IPS DF 6.9 (cell line): ENCODE measurements at regions not wholly inside any gene's neighbourhood (a gene's known extent, or its start where the extent isn't known, plus 50 kb on each side); places are given as distances from the start of the nearest gene placed in this dataset.

Experiments
- DNase-seq: peaks from one replicate; pipeline ENCODE4 v3.0.0-alpha.2; 2013; ENCODE audit warnings: low read depth, low spot score
- H3K27ac ChIP-seq: one replicate; pipeline ENCODE4 v1.5.1; 2013; ENCODE audit warnings: low read length, control low read depth
- H3K27me3 ChIP-seq: 2 replicates; pipeline ENCODE4 v1.6.1; 2013; ENCODE audit warnings: mild to moderate bottlenecking, low read length; ENCODE audit not compliant: control insufficient read depth, insufficient read depth
- H3K36me3 ChIP-seq: 2 replicates; pipeline ENCODE4 v1.6.1; 2013; ENCODE audit warnings: low read length; ENCODE audit not compliant: control insufficient read depth, insufficient read depth
- H3K4me1 ChIP-seq: 2 replicates; pipeline ENCODE4 v1.6.1; 2013; ENCODE audit warnings: low read length; ENCODE audit not compliant: control insufficient read depth, insufficient read depth
- H3K4me3 ChIP-seq: 2 replicates; pipeline ENCODE4 v1.5.1; 2013; ENCODE audit warnings: mild to moderate bottlenecking, low read length
- H3K9me3 ChIP-seq: 2 replicates; pipeline ENCODE4 v1.6.1; 2013; ENCODE audit warnings: low read length, inconsistent platforms; ENCODE audit not compliant: control insufficient read depth, insufficient read depth
- WGBS: extraction: QIAGEN DNeasy Blood & Tissue Kit; methylation state at CpG from one replicate; pipeline ENCODE4 v1.1.7; 2013; ENCODE audit warnings: mixed read lengths, missing lambda C conversion rate; ENCODE audit not compliant: insufficient read length, insufficient coverage; 5-methylcytosine and 5-hydroxymethylcytosine counted together

DNA sequence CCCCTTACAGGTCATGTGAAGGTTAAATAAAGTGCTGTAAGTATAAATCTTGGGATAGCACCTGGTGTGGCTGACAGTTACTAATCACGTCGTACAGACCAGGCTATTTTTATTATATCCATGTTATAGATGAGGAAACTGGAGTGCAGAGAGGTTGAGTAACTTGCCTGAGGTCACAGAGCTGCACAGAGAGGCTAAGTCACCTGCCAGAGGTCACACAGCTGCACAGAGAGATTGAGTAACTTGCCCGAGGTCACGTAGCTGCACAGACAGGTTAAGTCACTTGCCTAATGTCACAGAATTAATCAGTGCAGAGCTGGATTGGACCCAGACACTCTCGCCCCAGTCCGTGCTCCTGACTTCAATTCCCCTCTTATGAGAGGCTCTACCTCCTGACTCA lies 171.5 kb downstream of the NUP210 start:
- Histone ChIP-seq H3K4me1 (no peaks in the 10 kb centered on the region), H3K9me3 (no peaks in the 10 kb centered on the region), H3K27me3 (no peaks in the 10 kb centered on the region), H3K4me3 (no peak overlapping the region), H3K27ac (no peak overlapping the region), H3K36me3 (no peaks in the 10 kb centered on the region)
- DNase-seq, result no peak
- no CpG with 5 or more reads among the region's 6 CpGs for WGBS

DNA sequence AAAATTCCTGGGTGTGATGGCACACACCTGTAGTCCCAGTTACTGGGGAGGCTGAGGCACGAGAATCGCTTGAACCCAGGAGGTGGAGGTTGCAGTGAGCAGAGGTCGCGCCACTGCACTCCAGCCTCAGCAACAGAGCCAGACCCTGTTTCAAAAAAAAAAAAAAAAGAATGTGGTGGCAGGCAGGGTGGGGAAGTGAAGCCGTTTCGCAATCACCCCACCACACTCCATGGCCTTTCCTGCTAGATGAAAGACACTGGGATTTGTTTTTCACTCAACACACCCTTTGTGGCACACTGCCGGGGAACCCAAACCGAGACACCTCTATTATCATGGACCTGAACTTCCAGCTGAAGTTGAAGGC lies 172.4 kb upstream of the IQSEC1 start:
- H3K36me3 ChIP-seq, result no peaks in the 10 kb centered on the region
- no peaks in the 10 kb centered on the region for H3K9me3 ChIP-seq
- H3K4me3 ChIP-seq, result no peak overlapping the region
- no peak overlapping the region for H3K27ac ChIP-seq
- no CpG with 5 or more reads among the region's 8 CpGs for WGBS
- H3K4me1 ChIP-seq, result no peaks in the 10 kb centered on the region
- H3K27me3 ChIP-seq, result no peaks in the 10 kb centered on the region
- DNase-seq, result no peak

DNA sequence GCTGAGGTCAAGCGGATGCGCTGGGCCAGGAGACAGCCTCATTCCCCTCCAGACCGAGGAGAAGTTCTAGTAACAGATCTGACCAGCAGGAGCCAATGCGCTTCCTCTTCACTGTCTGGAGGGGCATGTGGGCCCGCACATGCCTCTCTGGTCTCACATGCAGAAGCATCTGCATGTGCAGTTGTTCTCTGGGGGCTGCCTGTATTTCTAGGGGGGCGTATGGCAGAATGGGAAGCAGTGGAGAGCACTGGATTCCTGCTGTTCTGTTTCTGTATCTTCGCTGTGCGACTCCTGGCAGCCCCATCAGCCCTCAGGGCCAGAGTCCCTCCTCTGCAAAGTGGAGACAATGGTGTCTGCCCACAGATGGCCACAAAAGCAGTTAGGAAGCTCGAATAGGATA lies 170.4 kb upstream of the IQSEC1 start:
- WGBS, result no CpG with 5 or more reads among the region's 9 CpGs
- no peak overlapping the region for H3K27ac ChIP-seq
- DNase-seq, result no peak
- H3K36me3 ChIP-seq, result no peaks in the 10 kb centered on the region
- H3K4me1 ChIP-seq, result no peaks in the 10 kb centered on the region
- H3K4me3 ChIP-seq, result no peak overlapping the region
- H3K9me3 ChIP-seq, result no peaks in the 10 kb centered on the region
- H3K27me3 ChIP-seq, result no peaks in the 10 kb centered on the region

DNA sequence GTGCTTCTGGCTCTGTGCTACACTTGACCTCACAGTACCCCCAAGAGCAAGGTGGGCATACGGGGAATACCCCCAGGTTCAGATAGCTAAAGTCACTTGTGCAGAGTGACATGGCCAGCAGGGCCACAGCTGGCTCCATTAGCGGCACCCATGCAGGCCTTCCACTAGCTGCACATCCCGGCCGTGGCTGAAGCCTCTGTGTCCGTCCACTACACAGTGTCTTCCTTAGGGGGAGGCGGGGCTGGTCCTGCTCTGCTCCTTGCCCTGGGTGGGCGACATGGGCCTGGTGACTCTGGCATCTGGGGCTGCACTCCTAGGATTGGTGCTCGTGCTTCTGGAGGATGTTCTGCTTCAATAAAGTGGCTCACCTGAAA lies 169.1 kb upstream of the IQSEC1 start:
- WGBS, result no CpG with 5 or more reads among the region's 8 CpGs
- Histone ChIP-seq H3K36me3 (no peaks in the 10 kb centered on the region), H3K27me3 (no peaks in the 10 kb centered on the region), H3K27ac (no peak overlapping the region), H3K4me3 (no peak overlapping the region), H3K9me3 (no peaks in the 10 kb centered on the region), H3K4me1 (no peaks in the 10 kb centered on the region)
- DNase-seq, result no peak

DNA sequence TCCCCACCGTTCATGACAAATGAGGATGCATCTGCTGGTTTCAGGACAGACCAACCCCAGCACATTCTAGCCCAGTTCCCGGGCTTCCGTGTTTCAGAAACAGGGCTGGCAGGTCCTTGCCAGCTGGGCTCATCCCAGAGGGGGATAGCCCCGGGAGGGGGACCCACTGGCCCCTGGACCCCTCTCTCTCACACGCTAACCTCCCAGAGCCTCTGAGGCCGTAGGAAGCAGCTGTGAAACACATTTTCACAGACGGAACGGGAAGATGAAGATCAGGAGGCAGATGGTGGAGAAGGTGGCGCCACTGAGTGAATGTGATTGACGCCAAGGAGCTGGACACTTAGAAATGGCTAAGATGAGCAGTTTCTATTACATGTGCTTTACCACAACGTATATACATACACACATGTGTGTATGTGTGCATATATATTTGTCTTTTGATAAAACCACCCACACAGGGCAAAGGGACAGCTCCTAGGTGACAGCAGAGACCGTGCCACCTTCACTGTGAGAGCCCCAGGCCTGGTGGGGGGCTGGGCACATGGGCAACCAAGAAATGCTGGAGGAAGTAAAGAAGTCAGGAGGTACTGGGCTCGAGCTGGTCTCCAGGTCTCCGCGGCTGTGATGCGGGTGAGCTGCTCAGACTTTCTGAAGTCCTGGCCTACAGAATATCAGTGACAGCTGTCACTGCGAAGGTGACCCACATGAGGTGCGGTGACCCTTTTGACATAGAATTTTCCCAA lies 168.6 kb upstream of the IQSEC1 start:
- DNase-seq, result no peak
- H3K36me3 ChIP-seq, result no peaks in the 10 kb centered on the region
- H3K27me3 ChIP-seq, result no peaks in the 10 kb centered on the region
- H3K4me1 ChIP-seq, result no peaks in the 10 kb centered on the region
- no peak overlapping the region for H3K27ac ChIP-seq
- no CpG with 5 or more reads among the region's 18 CpGs for WGBS
- H3K4me3 ChIP-seq, result no peak overlapping the region
- no peaks in the 10 kb centered on the region for H3K9me3 ChIP-seq

DNA sequence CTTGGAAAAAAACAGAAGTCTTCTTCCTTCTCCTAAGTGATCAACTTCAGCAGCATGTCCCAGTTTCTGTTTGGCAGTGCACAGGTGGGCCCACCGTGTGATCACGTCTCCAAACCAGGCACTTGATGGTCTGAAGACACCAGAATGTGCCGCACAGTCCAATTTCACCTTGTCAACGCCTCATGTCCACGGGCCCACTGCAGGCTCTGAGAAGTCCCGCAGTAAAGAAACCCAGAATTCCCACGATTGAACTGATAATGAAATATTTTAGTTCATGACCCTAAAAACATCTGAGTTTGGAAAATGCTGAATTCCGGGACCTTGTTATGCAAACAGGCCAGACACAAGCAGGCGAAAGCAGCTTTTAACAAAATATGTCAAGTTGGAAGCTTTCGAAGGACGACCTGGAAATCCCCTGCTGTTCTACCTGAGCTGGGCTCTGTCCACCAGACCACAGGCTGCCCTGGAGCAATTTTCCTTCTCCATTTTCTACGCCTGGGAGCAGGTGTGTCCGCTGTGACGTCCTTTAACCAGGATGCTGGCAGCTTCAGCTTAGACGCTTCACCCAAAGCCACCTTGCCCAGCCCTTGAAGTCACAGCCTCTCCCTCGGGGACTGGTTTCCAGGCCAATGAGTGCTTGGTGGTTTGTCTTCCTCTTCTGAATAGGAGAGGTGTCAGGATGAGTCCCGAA lies 167.8 kb upstream of the IQSEC1 start:
- H3K4me1 ChIP-seq, result no peaks in the 10 kb centered on the region
- H3K27ac ChIP-seq, result no peak overlapping the region
- no peak overlapping the region for H3K4me3 ChIP-seq
- no peaks in the 10 kb centered on the region for H3K27me3 ChIP-seq
- DNase-seq, result no peak
- no peaks in the 10 kb centered on the region for H3K36me3 ChIP-seq
- no CpG with 5 or more reads among the region's 17 CpGs for WGBS
- no peaks in the 10 kb centered on the region for H3K9me3 ChIP-seq

DNA sequence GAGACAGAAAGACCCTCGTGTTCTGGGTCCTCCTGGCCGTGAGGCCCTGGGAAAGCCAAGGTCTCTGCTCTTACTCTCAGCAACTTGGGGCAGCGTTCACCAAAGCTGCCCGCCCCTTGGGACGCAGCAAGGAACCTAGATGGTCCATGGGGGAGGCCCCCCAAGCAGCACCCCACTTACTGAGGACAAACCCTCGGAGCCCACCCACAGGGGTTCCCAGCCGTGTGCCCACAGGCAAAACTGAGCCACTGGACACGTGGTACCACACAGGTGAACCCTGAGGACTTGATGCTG lies 166.2 kb upstream of the IQSEC1 start:
- no peak for DNase-seq
- H3K4me1 ChIP-seq, result no peaks in the 10 kb centered on the region
- no CpG with 5 or more reads among the region's 8 CpGs for WGBS
- H3K9me3 ChIP-seq, result no peaks in the 10 kb centered on the region
- H3K4me3 ChIP-seq, result no peak overlapping the region
- H3K27ac ChIP-seq, result no peak overlapping the region
- no peaks in the 10 kb centered on the region for H3K36me3 ChIP-seq
- no peaks in the 10 kb centered on the region for H3K27me3 ChIP-seq

DNA sequence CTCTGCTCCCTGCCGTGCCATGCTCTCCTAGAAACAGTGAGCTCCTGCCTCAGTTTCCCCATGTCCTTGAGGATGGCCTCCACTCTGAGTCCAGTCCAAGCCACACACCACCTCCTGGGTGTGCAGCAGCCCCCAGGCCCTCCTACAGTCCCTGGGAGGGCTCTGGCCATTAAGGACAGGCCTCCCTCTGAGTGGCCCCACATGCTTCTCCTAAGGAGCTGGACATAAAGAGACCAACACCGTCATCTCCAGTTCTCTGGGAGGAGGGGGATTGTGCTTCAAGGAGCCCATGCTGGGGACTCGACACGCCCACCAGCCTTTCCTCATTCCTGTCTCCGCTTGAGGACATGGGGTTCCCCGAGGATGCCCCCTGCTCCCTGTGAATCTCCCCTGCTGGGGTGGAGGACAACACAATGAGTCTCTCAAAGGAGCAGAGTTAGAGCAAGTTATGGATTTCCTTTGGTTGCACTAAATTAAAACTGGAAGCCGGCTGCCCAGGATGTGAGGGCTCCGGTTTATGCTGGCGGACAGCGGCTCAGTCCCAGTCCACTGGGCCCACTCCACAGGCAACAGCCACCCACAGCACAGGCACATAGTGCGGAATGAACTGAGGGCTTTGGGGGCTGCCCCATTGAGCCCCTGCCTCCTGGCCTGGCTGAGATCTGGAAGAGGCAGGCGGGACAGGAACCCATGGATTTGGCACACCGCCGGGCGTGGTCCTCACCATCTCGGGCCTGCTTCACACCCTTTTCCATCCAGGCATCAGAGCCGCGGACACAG lies 165.6 kb upstream of the IQSEC1 start:
- no peak for DNase-seq
- no peaks in the 10 kb centered on the region for H3K27me3 ChIP-seq
- no peaks in the 10 kb centered on the region for H3K36me3 ChIP-seq
- H3K27ac ChIP-seq, result no peak overlapping the region
- no peaks in the 10 kb centered on the region for H3K9me3 ChIP-seq
- WGBS, result no CpG with 5 or more reads among the region's 18 CpGs
- H3K4me3 ChIP-seq, result no peak overlapping the region
- H3K4me1 ChIP-seq, result no peaks in the 10 kb centered on the region

DNA sequence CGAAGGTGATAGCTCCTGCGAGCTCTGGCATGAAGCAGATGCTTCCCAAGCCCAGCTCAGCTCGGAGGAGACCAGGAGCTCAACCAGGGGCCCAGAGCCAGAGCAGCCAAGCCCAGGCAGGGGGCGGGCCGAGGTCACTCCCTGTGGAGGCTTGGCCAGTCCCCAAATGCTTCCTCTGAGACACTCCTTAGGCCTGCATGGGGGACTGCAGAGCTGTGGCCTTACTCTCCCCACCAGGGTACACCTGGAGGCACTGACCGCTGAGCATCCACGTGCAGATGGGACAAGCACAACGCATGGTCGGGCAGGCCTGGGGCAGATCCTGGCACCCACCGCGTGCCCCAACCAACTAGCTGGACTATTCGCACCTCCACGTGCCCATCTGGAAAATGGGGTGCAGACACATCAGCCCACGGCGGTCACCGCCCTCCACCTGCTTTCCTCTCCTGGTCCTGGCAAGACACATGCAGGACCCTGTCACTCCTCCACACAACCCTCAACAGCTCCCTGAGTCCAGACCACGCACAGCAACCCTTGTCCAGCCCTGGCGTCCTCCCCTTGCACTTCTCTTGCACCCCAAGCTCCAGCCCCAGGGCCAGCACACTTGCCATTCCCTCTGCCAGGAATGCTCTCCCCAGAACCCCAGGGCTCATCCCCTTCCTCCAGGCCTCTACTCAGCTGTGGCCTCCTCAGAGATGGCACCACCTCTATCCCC lies 164.7 kb upstream of the IQSEC1 start:
- H3K4me1 ChIP-seq, result no peaks in the 10 kb centered on the region
- no peak overlapping the region for H3K4me3 ChIP-seq
- no peak for DNase-seq
- H3K27ac ChIP-seq, result no peak overlapping the region
- H3K36me3 ChIP-seq, result no peaks in the 10 kb centered on the region
- H3K27me3 ChIP-seq, result no peaks in the 10 kb centered on the region
- H3K9me3 ChIP-seq, result no peaks in the 10 kb centered on the region
- no CpG with 5 or more reads among the region's 18 CpGs for WGBS

DNA sequence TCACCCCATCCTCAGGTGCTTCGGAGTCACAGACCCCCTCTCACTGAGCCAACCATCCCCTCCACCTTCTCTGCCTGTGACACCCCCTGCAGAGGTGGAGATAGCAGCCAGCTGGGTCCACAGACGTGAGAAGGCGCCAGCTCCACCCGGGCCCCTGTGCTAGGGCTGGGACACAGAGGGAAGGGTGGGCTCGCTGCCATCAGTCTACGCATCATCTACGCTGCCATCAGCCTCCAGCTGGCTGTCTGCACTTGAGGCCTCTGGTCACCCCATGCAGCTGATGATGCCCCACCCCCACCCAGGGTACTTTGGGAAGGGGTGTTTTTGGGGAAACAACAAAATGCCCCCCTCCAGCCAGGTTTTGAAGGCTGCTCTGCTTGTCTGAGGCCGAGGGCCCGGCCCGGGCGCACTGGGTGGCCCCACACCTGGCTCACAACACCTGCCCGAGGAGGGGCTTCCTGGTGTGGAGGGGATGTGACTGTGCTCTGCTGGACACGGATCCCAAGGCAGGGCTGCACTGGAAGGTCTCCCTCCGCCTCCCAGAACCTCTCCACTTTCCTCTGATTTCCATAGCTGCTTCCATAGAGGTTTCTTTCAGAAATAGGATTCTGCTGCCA lies 163.4 kb upstream of the IQSEC1 start:
- Histone ChIP-seq H3K36me3 (no peaks in the 10 kb centered on the region), H3K27ac (no peak overlapping the region), H3K4me1 (no peaks in the 10 kb centered on the region), H3K27me3 (no peaks in the 10 kb centered on the region), H3K9me3 (no peaks in the 10 kb centered on the region), H3K4me3 (no peak overlapping the region)
- DNase-seq, result no peak
- WGBS, result no CpG with 5 or more reads among the region's 14 CpGs
